ENCODE measurements at regions not wholly inside any gene's neighbourhood (a gene's known extent, or its start where the extent isn't known, plus 50 kb on each side); places are given as distances from the start of the nearest gene placed in this dataset.

DNA sequence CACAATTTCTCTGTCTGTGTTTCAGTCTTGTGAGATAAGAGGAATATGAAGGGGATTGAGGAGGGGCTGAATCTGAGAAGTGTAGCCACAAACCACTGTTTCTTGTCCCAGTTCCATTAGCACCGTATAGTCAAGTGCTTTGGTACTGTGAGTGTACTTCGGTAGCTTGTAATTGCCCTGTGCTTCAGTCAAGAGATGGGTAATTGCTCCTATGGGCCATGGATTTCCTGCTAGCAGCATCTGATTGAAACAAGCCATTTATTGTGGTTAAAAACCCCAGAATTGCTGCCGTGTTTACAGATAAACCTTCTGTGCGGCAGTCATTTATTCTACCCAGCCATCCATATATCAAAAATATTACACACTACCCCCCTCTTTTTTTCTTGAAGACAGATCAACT is 98.6 kb downstream of the MAT2B start:
- H3K4me3 Mint-ChIP-seq: no peak overlapping the region
- no peak overlapping the region for H3K27ac Mint-ChIP-seq (ENCODE audit: low read depth)
- no peaks in the 10 kb centered on the region for H3K4me1 Mint-ChIP-seq
- H3K36me3 Mint-ChIP-seq (ENCODE audit: insufficient read depth): no peaks in the 10 kb centered on the region
- DNase-seq (ENCODE audit: low spot score in 2 of 2) (no peak), ATAC-seq (replicated peaks; ENCODE audit: extremely low read depth, poor library complexity, severe bottlenecking) (no peak)
- H3K9me3 Mint-ChIP-seq: no peaks in the 10 kb centered on the region
- H3K27me3 Mint-ChIP-seq: peaks cover 40% of the 10 kb centered on the region

DNA sequence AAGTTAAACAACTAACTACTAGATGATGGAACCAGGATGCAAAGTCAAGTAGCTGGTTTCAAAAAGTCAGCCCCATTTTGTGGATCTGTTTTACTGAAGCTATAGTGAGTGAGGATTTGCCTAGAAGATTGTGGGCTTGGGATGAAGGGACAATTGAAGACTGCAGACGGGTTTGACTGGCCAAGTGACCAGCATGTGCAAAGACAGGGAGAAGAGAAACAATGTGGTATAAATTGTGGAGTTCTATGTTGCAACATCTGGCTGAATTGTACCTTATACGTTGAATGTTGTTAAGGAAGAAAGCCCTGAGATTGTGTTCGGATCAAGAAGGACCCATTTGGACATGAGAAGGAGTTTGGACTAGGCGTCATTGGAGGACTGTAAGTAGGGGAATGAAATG is 101.8 kb downstream of the MAT2B start:
- Mint-ChIP-seq H3K9me3 (no peaks in the 10 kb centered on the region), H3K27ac (ENCODE audit: low read depth) (no peak overlapping the region), H3K27me3 (peaks cover 27% of the 10 kb centered on the region), H3K4me1 (no peaks in the 10 kb centered on the region), H3K4me3 (no peak overlapping the region), H3K36me3 (ENCODE audit: insufficient read depth) (no peaks in the 10 kb centered on the region)
- ATAC-seq (replicated peaks; ENCODE audit: extremely low read depth, poor library complexity, severe bottlenecking): no peak
- DNase-seq (ENCODE audit: low spot score in 2 of 2): no peak

DNA sequence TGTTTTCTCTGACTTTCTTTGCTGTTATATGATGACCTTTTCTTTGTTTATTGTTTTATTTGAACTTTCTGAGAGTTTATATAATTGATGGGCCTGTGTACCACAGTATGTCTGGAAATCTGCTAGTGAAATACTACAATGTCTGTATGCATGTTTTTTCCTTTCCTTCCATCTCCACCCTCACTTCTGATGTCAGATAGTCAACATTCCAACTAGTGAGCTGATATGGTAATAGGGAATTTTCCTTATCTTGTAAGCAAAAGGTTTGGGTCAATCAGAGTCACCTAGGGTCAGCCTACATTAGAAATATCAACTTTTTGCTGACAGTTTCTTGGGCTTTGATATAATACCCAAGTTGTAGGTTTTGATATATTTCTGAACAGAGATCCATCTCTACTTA is 103.2 kb downstream of the MAT2B start:
- H3K9me3 Mint-ChIP-seq: no peaks in the 10 kb centered on the region
- H3K27me3 Mint-ChIP-seq: peaks cover 26% of the 10 kb centered on the region
- no peaks in the 10 kb centered on the region for H3K4me1 Mint-ChIP-seq
- no peak for ATAC-seq (replicated peaks; ENCODE audit: extremely low read depth, poor library complexity, severe bottlenecking)
- no peak overlapping the region for H3K27ac Mint-ChIP-seq (ENCODE audit: low read depth)
- H3K4me3 Mint-ChIP-seq: no peak overlapping the region
- DNase-seq (ENCODE audit: low spot score in 2 of 2): no peak
- H3K36me3 Mint-ChIP-seq (ENCODE audit: insufficient read depth): no peaks in the 10 kb centered on the region

DNA sequence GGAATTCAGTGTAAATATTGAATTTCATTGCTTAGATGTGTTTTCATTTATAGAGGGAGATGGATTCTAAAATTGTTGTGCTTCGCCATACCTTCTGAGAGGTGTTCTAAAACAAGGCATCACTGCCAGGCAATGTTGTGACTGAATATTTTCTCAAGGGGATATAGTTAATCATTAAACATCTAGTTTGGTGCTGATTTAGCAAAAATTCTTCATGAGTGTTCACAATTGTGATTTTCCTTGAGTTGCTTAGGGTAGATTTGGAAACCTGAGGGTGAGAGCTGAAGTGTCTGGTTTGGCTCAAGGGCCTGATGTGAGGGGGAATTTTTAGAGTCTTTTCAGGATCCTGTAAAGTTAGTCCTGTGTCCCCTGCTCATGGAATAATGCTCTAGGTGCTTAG is 104.5 kb downstream of the MAT2B start:
- H3K36me3 Mint-ChIP-seq (ENCODE audit: insufficient read depth): no peaks in the 10 kb centered on the region
- DNase-seq (ENCODE audit: low spot score in 2 of 2) (no peak), ATAC-seq (replicated peaks; ENCODE audit: extremely low read depth, poor library complexity, severe bottlenecking) (no peak)
- no peaks in the 10 kb centered on the region for H3K4me1 Mint-ChIP-seq
- no peak overlapping the region for H3K27ac Mint-ChIP-seq (ENCODE audit: low read depth)
- H3K4me3 Mint-ChIP-seq: no peak overlapping the region
- H3K9me3 Mint-ChIP-seq: no peaks in the 10 kb centered on the region
- H3K27me3 Mint-ChIP-seq: peaks cover 26% of the 10 kb centered on the region

DNA sequence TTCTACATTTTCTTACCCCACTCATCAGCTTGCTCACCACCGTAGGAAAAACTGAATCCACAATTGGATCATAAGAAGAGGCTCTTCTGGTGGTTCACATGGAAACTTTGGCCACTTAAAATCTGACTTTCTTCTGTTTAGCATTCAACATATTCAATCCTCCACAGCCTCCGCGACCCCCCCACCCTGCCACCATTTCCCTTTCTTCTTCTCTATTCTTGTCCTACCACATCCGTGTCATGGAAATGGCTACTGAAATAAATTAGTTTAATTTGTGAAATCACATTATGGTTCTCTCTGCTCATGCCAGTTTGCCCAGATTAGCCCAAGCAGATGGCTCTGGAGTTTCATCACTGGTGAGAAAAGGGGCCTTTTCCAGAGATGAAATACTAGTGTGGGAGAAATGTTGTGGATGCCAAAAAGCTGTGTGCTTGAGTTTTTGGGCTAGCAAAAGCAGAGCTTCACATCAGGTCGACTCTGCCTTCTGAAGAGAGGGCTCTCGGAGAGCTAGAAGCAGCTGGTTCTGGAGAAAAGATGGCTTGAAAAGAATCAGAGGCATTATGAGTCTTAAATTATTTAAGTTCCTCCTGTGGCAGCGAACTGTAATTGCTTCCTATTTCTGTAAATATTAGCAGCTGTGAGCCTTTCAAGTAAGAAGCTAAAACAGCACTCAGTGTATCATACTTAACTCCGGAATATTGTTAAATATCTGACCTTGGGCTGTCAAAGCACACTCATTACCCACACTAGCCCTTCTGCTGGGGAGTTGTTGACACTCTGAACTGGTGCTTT is 107.1 kb downstream of the MAT2B start:
- ATAC-seq (replicated peaks; ENCODE audit: extremely low read depth, poor library complexity, severe bottlenecking) (no peak), DNase-seq (ENCODE audit: low spot score in 2 of 2) (no peak)
- Mint-ChIP-seq H3K36me3 (ENCODE audit: insufficient read depth) (no peaks in the 10 kb centered on the region), H3K27me3 (peaks cover 9% of the 10 kb centered on the region), H3K4me1 (no peaks in the 10 kb centered on the region), H3K9me3 (no peaks in the 10 kb centered on the region), H3K27ac (ENCODE audit: low read depth) (no peak overlapping the region), H3K4me3 (no peak overlapping the region)

DNA sequence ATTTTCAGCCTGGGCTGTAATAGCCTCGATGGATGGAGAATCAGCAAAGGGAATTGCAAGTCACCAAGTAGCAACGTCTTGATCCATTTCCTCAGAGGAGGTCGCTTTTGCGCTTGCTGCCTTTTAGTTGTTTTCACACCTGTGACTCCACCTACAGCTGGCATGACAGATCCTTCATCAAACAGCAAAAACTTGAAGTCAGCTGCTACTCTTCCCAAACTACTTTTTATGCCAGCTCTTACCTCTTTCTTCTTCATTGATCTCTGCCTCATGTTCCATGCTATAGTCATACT is 107.7 kb downstream of the MAT2B start:
- H3K9me3 Mint-ChIP-seq: no peaks in the 10 kb centered on the region
- H3K27me3 Mint-ChIP-seq: peaks cover 8% of the 10 kb centered on the region
- H3K36me3 Mint-ChIP-seq (ENCODE audit: insufficient read depth): no peaks in the 10 kb centered on the region
- no peak overlapping the region for H3K27ac Mint-ChIP-seq (ENCODE audit: low read depth)
- H3K4me3 Mint-ChIP-seq: no peak overlapping the region
- no peaks in the 10 kb centered on the region for H3K4me1 Mint-ChIP-seq
- ATAC-seq (replicated peaks; ENCODE audit: extremely low read depth, poor library complexity, severe bottlenecking) (no peak), DNase-seq (ENCODE audit: low spot score in 2 of 2) (no peak)

DNA sequence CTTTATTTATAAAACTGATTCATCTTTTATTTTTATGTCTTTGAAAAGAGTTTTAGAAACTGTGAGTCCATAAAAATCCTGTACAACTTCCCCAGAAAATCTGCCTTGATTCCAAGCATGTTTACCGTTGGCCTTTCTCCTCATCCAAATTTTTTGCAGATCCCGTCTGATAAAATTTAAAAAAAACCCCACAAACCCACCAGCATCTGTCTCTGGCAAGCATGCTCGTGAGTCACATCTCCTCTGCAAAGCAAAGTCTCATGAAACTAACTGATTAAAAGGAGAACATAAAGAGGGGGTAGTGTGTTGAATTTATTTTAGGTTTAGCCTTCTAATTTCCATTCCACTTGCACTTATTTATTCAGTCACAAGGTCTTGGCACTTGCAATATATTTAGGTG is 109.4 kb downstream of the MAT2B start:
- ATAC-seq (replicated peaks; ENCODE audit: extremely low read depth, poor library complexity, severe bottlenecking): no peak
- H3K9me3 Mint-ChIP-seq: no peaks in the 10 kb centered on the region
- no peak for DNase-seq (ENCODE audit: low spot score in 2 of 2)
- no peaks in the 10 kb centered on the region for H3K36me3 Mint-ChIP-seq (ENCODE audit: insufficient read depth)
- H3K4me1 Mint-ChIP-seq: no peaks in the 10 kb centered on the region
- H3K27me3 Mint-ChIP-seq: peaks cover 4% of the 10 kb centered on the region
- no peak overlapping the region for H3K27ac Mint-ChIP-seq (ENCODE audit: low read depth)
- no peak overlapping the region for H3K4me3 Mint-ChIP-seq

DNA sequence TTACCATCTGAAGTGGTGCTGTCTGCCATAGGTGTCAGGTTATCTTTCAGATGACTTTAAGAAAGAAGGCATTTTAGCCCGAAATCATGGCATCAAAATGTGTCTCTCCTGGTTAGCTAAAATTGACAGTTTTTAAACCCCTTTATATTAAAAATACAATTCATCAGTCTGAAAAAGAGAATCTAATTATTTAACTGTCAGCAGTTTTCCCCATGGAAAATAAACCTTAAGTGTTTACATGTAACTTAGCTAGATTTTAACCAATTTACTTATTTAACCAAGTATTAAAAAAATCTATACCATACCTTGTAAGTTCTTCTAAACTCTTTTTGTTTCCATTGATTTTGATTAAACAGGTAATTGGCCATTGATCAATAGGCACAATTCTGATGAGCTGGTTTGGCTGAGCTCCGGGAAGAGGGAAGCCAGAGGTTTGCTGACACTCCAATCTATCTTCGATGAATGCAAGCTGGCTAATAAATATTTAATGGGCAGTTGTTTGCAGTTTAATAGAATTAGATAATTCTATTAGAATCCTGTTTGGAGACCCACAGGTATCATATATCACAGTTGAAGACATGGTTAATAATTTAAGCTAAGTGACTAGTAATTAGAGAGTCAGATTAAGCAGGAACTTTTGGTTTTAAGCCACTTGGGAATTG is 114.0 kb downstream of the MAT2B start:
- ATAC-seq (replicated peaks; ENCODE audit: extremely low read depth, poor library complexity, severe bottlenecking) (no peak), DNase-seq (ENCODE audit: low spot score in 2 of 2) (no peak)
- no peak overlapping the region for H3K4me3 Mint-ChIP-seq
- no peaks in the 10 kb centered on the region for H3K36me3 Mint-ChIP-seq (ENCODE audit: insufficient read depth)
- H3K4me1 Mint-ChIP-seq: no peaks in the 10 kb centered on the region
- H3K27ac Mint-ChIP-seq (ENCODE audit: low read depth): no peak overlapping the region
- H3K27me3 Mint-ChIP-seq: no peaks in the 10 kb centered on the region
- no peaks in the 10 kb centered on the region for H3K9me3 Mint-ChIP-seq

DNA sequence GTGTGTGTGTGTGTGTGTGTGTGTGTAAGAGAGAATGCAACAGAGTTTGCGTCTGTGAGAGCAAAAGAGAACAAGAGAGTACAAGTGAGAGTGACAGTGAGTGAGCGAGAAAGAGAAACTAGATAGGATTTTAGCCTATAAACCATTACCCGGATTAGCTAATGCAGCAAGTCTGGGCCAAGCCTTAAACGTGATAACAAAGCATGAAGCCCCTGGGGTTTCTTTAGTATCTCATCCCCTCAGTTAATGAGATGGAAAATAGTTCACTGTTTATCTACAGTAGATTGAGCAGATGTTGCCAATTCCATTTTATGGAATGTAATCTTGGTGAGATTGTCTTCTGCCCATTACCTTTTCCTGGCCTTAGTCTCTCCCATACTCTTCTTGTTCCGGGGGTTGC is 114.5 kb downstream of the MAT2B start:
- Mint-ChIP-seq H3K9me3 (no peaks in the 10 kb centered on the region), H3K4me1 (no peaks in the 10 kb centered on the region), H3K4me3 (no peak overlapping the region), H3K27ac (ENCODE audit: low read depth) (no peak overlapping the region), H3K27me3 (no peaks in the 10 kb centered on the region), H3K36me3 (ENCODE audit: insufficient read depth) (no peaks in the 10 kb centered on the region)
- DNase-seq (ENCODE audit: low spot score in 2 of 2) (no peak), ATAC-seq (replicated peaks; ENCODE audit: extremely low read depth, poor library complexity, severe bottlenecking) (no peak)

DNA sequence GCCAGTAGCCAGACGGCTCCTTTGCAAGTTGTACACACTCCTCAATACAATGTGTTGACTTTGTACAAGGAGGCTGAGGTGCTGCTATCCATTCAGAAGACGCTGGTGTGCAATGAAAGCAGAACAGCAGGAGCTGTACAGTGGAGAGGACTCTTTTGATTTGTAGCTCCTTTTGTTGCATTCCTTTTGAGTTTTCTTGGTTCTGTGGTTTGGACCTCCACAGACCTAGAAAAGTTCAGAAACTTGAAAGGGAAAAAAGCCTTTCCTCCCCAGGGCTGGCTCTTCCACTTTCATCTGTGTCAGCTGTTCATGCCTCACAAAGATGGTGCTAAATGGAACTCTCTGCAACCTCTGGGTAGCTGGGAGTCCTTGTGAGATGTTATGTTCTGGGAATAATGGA is 117.4 kb downstream of the MAT2B start:
- H3K27me3 Mint-ChIP-seq: no peaks in the 10 kb centered on the region
- DNase-seq (ENCODE audit: low spot score in 2 of 2) (no peak), ATAC-seq (replicated peaks; ENCODE audit: extremely low read depth, poor library complexity, severe bottlenecking) (no peak)

DNA sequence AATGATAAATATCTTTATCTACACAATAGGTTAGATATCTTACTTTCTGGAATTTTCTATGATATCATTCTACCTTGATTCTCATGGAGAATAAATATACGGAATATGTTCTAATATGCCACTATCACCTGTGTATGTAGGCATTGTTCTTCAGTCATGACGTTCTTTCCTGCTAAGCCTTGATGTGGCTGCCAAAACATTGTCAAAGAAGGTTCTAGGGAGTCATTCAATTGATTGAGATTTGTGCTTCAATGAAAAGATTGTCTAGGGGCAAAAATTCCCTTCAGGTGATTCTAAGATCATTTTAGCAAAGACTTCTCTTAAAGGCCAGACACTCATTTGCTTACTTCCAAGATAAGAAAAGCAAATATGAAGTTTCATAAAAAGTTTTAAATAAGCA is 118.1 kb downstream of the MAT2B start:
- Mint-ChIP-seq H3K9me3 (no peaks in the 10 kb centered on the region), H3K27me3 (no peaks in the 10 kb centered on the region), H3K4me3 (no peak overlapping the region), H3K4me1 (no peaks in the 10 kb centered on the region), H3K36me3 (ENCODE audit: insufficient read depth) (no peaks in the 10 kb centered on the region), H3K27ac (ENCODE audit: low read depth) (no peak overlapping the region)
- no peak for ATAC-seq (replicated peaks; ENCODE audit: extremely low read depth, poor library complexity, severe bottlenecking)
- no peak for DNase-seq (ENCODE audit: low spot score in 2 of 2)

More for the DNA sequence above, 117.4 kb downstream of the MAT2B start:
- no peak overlapping the region for H3K4me3 Mint-ChIP-seq
- H3K4me1 Mint-ChIP-seq: no peaks in the 10 kb centered on the region
- no peak overlapping the region for H3K27ac Mint-ChIP-seq (ENCODE audit: low read depth)
- no peaks in the 10 kb centered on the region for H3K36me3 Mint-ChIP-seq (ENCODE audit: insufficient read depth)
- H3K9me3 Mint-ChIP-seq: no peaks in the 10 kb centered on the region

DNA sequence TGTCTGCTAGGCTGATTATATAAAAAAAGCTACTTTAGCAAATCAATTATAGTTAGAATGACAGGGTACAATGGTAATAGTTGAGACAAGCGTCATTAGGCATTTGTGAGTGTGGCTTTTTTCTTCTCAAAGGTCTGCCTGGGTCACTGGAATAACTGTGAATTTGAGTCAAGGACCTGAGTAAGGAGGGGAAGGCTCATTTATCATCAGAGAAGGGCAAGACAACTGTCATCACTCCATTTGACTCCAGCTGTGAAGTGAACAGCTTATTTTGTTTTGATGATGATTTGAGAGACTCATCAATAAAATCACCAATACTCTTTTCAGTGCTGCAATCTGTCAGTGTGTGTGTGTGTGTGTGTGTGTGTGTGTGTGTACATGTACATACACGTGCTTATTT is 118.6 kb downstream of the MAT2B start:
- DNase-seq (ENCODE audit: low spot score in 2 of 2) (no peak), ATAC-seq (replicated peaks; ENCODE audit: extremely low read depth, poor library complexity, severe bottlenecking) (no peak)
- H3K4me3 Mint-ChIP-seq: no peak overlapping the region
- no peaks in the 10 kb centered on the region for H3K4me1 Mint-ChIP-seq
- H3K27ac Mint-ChIP-seq (ENCODE audit: low read depth): no peak overlapping the region
- H3K36me3 Mint-ChIP-seq (ENCODE audit: insufficient read depth): no peaks in the 10 kb centered on the region
- no peaks in the 10 kb centered on the region for H3K9me3 Mint-ChIP-seq
- H3K27me3 Mint-ChIP-seq: no peaks in the 10 kb centered on the region

DNA sequence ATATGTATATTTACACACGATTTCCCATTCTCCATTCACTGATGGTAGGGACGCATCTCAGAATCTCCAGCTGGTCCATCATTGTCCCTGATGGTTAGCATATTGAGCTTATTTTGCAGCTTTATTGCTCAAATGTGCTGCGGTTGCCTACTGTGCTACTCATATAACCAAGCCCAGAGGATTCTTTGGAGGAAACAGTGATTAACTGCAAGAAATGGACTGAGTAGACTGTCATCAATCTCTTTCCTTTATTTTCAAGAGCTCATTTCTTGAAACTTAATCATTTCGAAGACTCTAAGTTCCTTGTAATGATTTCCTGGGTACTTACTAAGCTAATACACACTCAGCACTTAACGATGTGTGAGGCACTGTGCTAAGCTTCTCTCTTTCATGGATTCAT is 119.0 kb downstream of the MAT2B start:
- ATAC-seq (replicated peaks; ENCODE audit: extremely low read depth, poor library complexity, severe bottlenecking) (no peak), DNase-seq (ENCODE audit: low spot score in 2 of 2) (no peak)
- no peak overlapping the region for H3K4me3 Mint-ChIP-seq
- H3K27me3 Mint-ChIP-seq: no peaks in the 10 kb centered on the region
- no peak overlapping the region for H3K27ac Mint-ChIP-seq (ENCODE audit: low read depth)
- no peaks in the 10 kb centered on the region for H3K36me3 Mint-ChIP-seq (ENCODE audit: insufficient read depth)
- no peaks in the 10 kb centered on the region for H3K4me1 Mint-ChIP-seq
- no peaks in the 10 kb centered on the region for H3K9me3 Mint-ChIP-seq
